ENCODE measurements at regions not wholly inside any gene's neighbourhood (a gene's known extent, or its start where the extent isn't known, plus 50 kb on each side); places are given as distances from the start of the nearest gene placed in this dataset.

GRCh38 chr4:144302704-144303536, 162.4 kb upstream of the GYPA start:
- TF ChIP-seq CTCF (IDR thresholded peaks at IDR 0.05; ENCODE audit: control extremely low read depth in 1 of 3, insufficient read depth in 1 of 3, low read depth in 1 of 3, low read length in 3 of 3) (no peak), POLR2A (IDR thresholded peaks at IDR 0.05; ENCODE audit: control extremely low read depth in 1 of 2, low read depth in 2 of 2, low read length in 2 of 2) (no peak), TCF12 (IDR thresholded peaks at IDR 0.05; ENCODE audit: low read depth, low read length) (no peak), SP2 (IDR thresholded peaks at IDR 0.05; ENCODE audit: low read length) (no peak), MAX (IDR thresholded peaks at IDR 0.05) (no peak), HDAC6 (IDR thresholded peaks at IDR 0.05; ENCODE audit: low read depth, low read length) (no peak), EZH2 (IDR thresholded peaks at IDR 0.05; ENCODE audit: low read depth, low read length, severe bottlenecking) (no peak), RAD21 (IDR thresholded peaks at IDR 0.05 in 1 of 2, conservative IDR thresholded peaks at IDR 0.05 in 1 of 2; ENCODE audit: low read depth in 2 of 2, low read length in 2 of 2) (no peak), HDAC2 (IDR thresholded peaks at IDR 0.05; ENCODE audit: borderline replicate concordance in 1 of 2, low read depth in 2 of 2, low read length in 2 of 2) (no peak), BCL11A (IDR thresholded peaks at IDR 0.05; ENCODE audit: low read depth in 2 of 2, low read length in 2 of 2) (no peak), SP4 (IDR thresholded peaks at IDR 0.05; ENCODE audit: low read length) (no peak)

Measured in H1 (cell line).